ENCODE measurements at regions not wholly inside any gene's neighbourhood (a gene's known extent, or its start where the extent isn't known, plus 50 kb on each side); places are given as distances from the start of the nearest gene placed in this dataset.
"Not testable (repeated sequence)": the region's sequence is repeated elsewhere in the genome, so short reads cannot be mapped to it uniquely, and the experiment has no call there.

GRCh38 chr5:57429513-57430120, 53.0 kb downstream of the ACTBL2 start:
- no peak for DNase-seq (ENCODE audit: low spot score)

- DNase-seq (ENCODE audit: low spot score): not testable (repeated sequence)
Observed at GRCh38 chr5:57429021-57429420, 53.6 kb downstream of the ACTBL2 start.

GRCh38 chr5:57422993-57423392, 59.6 kb downstream of the ACTBL2 start:
- DNase-seq (ENCODE audit: low spot score): no peak

GRCh38 chr5:57422341-57422740, 60.3 kb downstream of the ACTBL2 start:
- DNase-seq (ENCODE audit: low spot score): no peak

GRCh38 chr5:57420801-57421200, 61.8 kb downstream of the ACTBL2 start:
- no peak for DNase-seq (ENCODE audit: low spot score)

- no peak for DNase-seq (ENCODE audit: low spot score)
Observed at GRCh38 chr5:57417971-57418370, 64.6 kb downstream of the ACTBL2 start.

- no peak for DNase-seq (ENCODE audit: low spot score)
Observed at GRCh38 chr5:57417320-57417719, 65.3 kb downstream of the ACTBL2 start.

GRCh38 chr5:57416278-57416994, 66.2 kb downstream of the ACTBL2 start:
- peak; percentile 50 for DNase-seq (ENCODE audit: low spot score)

GRCh38 chr5:57414857-57415256, 67.8 kb downstream of the ACTBL2 start:
- DNase-seq (ENCODE audit: low spot score): no peak

GRCh38 chr5:57414191-57414590, 68.4 kb downstream of the ACTBL2 start:
- DNase-seq (ENCODE audit: low spot score): no peak

DNA sequence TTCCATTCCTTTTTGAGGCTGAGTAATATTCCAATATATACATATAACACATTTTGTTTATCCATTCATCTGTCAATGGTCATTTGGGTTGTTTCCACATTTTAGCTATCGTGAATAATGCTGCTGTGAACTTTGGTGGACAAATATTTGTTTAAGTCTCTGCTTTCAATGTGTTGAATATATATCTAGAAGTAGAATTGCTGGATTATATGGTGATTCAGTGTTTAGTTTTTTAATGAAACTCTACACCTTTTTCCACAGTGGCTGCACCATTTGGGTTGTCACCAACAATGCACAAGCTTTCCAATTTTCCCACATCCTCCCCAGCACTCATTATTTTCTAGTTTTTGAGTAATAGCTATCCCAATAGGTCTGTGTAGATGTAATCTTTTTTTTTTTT, 69.5 kb downstream of the ACTBL2 start:
- DNase-seq (ENCODE audit: low spot score): no peak

GRCh38 chr5:57412680-57413079, 69.9 kb downstream of the ACTBL2 start:
- DNase-seq (ENCODE audit: low spot score): no peak

DNA sequence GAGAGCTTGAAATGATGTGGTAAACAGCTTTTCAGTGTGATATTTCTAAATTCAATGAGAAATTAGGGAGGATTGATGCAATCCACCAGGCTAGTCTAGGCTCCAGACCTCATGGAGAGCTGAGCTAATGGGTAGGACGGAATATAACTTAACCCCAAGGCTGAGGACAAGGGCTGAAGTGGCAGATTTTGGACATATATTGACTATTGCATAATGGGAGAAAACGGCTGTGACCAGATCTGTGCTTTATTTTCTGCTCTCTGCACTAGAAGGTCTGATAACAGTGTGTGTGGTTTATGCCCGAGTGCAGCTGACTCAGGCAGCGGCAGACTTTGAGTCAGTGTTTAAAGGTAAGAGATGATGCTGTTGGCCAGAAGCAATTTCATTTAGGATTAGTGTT, 70.6 kb downstream of the ACTBL2 start:
- no peak for DNase-seq (ENCODE audit: low spot score)

DNA sequence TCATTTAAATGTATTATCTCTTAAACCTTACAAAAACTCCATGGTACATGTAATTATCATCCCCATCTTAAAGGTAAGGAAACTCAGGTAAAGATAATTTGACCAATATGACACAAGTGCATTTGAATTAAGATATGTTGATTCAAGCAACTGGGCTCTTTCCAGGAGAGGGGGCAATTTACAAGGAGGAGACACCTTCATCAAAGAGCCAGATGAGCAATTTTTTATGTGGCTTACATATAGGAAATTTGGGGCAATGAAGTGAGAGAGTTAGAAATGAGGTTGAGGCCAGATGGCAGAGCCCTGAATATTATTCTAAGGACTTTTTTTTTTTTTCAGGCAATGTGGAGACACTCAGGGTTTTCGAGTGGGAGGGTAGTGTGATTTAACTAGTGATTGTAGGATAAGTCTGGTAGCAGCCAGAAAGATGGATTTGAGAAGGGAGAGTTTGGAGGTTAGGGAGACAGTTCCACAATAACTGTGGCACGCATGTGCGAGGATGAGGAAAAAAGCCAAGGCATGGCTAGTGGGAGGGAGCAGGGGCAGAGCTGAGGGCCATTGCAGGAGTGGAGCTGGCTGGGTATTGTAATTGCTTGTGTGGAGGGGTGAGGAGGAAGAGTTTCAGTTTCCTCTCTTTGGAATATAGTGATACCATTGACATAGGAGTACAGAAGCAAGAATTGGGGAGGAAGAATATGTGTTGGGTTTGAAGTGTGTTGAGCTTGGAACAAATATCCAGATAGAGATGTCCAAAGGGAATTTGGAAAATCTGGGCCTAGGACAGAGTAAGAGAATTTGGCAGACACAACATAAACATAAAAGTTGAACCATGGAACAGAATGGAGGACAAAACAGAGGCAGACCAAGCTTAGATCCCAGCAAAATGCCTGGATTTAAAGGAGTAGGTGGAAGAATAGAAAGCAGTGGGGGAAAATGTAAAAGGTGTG, 72.0 kb downstream of the ACTBL2 start:
- DNase-seq (ENCODE audit: low spot score): no peak

GRCh38 chr5:57408714-57409113, 73.9 kb downstream of the ACTBL2 start:
- no peak for DNase-seq (ENCODE audit: low spot score)

- no peak for DNase-seq (ENCODE audit: low spot score)
Observed at GRCh38 chr5:57408285-57408684, 74.3 kb downstream of the ACTBL2 start.

GRCh38 chr5:57407391-57407790, 75.2 kb downstream of the ACTBL2 start:
- no peak for DNase-seq (ENCODE audit: low spot score)

DNA sequence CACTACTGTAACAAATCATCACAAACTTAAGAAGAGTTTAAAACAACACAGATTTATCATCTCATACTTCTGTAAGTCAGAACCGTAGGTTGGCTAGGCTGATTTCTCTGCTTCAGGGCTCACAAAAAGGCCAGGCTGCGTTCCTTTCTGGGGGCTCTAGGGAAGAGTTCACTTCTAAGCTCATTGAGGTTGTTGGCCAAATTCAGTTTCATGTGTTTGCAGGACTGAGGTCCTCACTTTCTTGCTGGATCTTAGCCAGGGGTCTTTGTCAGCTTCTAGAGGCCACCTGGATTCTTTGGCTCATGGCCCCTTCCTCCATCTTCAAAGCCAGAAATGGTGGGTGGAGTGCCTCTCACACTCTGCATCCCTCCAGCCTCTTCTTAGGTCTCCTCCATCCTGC, 76.0 kb downstream of the ACTBL2 start:
- DNase-seq (ENCODE audit: low spot score): no peak

DNA sequence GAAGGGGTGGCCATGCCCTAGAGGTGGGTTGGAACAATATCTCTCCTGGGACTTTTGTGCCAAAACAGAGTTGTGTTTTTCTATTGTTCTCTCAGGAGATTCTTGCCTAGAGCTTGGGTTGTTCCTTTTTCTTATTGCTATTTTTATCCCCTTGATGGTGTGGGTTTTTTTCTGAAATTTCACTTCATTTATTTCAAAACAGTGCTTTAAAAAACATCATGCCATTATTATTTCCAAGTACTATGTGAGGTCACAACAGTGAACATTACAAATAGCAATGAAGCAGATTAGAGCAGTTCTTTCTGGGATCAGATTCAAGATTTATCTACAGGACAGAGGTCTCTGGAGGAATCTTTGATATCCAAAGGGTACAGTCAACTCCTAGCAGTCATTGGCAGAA, 76.6 kb downstream of the ACTBL2 start:
- DNase-seq (ENCODE audit: low spot score): no peak

GRCh38 chr5:57402761-57403160, 79.8 kb downstream of the ACTBL2 start:
- DNase-seq (ENCODE audit: low spot score): no peak

DNA sequence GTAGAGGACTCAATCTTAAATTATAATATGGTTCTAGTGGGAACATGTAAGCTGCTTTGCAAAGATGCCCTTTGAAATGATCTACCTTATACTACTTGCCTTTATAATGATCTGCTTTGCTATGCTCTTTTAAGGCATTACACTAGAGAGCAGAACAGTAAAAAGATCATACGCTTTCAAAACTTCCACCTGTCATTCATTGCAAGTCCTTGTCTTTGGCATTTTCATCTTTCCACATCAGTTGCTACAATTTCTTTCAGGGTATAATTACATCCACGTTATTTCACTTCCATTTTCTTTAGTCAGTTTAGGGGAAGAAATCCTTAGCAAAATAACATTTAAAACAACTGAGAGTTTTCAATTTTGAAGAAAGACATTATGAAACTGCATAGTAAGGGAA, 80.3 kb downstream of the ACTBL2 start:
- no peak for DNase-seq (ENCODE audit: low spot score)

GRCh38 chr5:57398413-57399093, 84.1 kb downstream of the ACTBL2 start:
- no peak for DNase-seq (ENCODE audit: low spot score)
